HL-60 (cell line): ENCODE measurements at regions not wholly inside any gene's neighbourhood (a gene's known extent, or its start where the extent isn't known, plus 50 kb on each side); places are given as distances from the start of the nearest gene placed in this dataset.

ENCODE experiments used
- DNase-seq, 2 experiments: peaks; one replicate each; pipeline ENCODE4 v3.0.0-alpha.2; 2010 to 2020; ENCODE audit warnings: low read depth in 1 of 2, low spot score in 1 of 2
- H3K27ac ChIP-seq: fragments of 250-450 bp; sonication (Bioruptor Pico); replicated peaks from 2 replicates; pipeline ENCODE4 v1.5.1; 2020; ENCODE audit warnings: mild to moderate bottlenecking, moderate library complexity
- H3K27me3 ChIP-seq: fragments of 250-450 bp; sonication (Bioruptor Pico); 2 replicates; pipeline ENCODE4 v1.5.1; 2021; ENCODE audit warnings: mild to moderate bottlenecking, moderate library complexity; ENCODE audit not compliant: insufficient read depth, poor library complexity, severe bottlenecking
- H3K4me3 ChIP-seq: replicated peaks from 2 replicates; pipeline ENCODE4 v1.5.1; 2011; ENCODE audit warnings: mild to moderate bottlenecking, control low read depth, low read length; ENCODE audit not compliant: insufficient read depth
- GABPA ChIP-seq: IDR thresholded peaks from 2 replicates; pipeline ENCODE4 v1.6.1; 2012; ENCODE audit warnings: low read depth
- POLR2AphosphoS5 ChIP-seq: IDR thresholded peaks from 2 replicates; pipeline ENCODE4 v1.6.1; 2012; ENCODE audit warnings: low read depth
- SPI1 ChIP-seq: IDR thresholded peaks from 2 replicates; pipeline ENCODE4 v1.6.1; 2012; ENCODE audit warnings: low read depth, mild to moderate bottlenecking, borderline replicate concordance
- TF ChIP-seq, protein P1 (sequence below): IDR thresholded peaks from one replicate; pipeline ENCODE4 v1.5.1; 2011; ENCODE audit warnings: low read length, control low read depth, inconsistent platforms; ENCODE audit not compliant: insufficient read depth
- TF ChIP-seq, protein P2 (sequence below): IDR thresholded peaks from 2 replicates; pipeline ENCODE4 v1.6.1; 2012; ENCODE audit warnings: low read depth; ENCODE audit not compliant: insufficient replicate concordance

DNA sequence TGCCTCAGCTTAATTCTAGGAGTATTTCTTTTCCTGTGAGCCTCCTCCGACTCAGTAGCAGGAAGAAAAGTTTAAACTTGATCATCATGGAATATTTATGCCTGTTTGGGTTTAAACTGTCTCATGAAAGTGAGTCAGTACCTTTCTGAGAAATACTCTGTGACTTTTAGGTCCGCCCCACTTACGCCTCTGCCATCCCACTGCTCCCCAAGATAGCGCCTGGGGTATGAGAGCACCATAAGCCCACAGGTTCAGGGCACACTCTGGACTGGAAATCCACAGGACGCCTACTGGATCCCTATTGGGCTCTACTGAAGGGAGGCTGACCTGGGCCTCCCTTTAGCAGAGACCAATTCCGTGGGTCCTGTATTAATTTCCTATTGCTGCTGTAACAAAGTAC lies 175.8 kb upstream of the CDH20 start:
- Histone ChIP-seq H3K4me3 (no peak overlapping the region), H3K27ac (no peak overlapping the region), H3K27me3 (no peaks in the 10 kb centered on the region)
- TF ChIP-seq POLR2AphosphoS5 (no peak), GABPA (no peak), SPI1 (no peak)
- TF ChIP-seq, protein P1, sequence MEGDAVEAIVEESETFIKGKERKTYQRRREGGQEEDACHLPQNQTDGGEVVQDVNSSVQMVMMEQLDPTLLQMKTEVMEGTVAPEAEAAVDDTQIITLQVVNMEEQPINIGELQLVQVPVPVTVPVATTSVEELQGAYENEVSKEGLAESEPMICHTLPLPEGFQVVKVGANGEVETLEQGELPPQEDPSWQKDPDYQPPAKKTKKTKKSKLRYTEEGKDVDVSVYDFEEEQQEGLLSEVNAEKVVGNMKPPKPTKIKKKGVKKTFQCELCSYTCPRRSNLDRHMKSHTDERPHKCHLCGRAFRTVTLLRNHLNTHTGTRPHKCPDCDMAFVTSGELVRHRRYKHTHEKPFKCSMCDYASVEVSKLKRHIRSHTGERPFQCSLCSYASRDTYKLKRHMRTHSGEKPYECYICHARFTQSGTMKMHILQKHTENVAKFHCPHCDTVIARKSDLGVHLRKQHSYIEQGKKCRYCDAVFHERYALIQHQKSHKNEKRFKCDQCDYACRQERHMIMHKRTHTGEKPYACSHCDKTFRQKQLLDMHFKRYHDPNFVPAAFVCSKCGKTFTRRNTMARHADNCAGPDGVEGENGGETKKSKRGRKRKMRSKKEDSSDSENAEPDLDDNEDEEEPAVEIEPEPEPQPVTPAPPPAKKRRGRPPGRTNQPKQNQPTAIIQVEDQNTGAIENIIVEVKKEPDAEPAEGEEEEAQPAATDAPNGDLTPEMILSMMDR = no peak
- TF ChIP-seq, protein P2, sequence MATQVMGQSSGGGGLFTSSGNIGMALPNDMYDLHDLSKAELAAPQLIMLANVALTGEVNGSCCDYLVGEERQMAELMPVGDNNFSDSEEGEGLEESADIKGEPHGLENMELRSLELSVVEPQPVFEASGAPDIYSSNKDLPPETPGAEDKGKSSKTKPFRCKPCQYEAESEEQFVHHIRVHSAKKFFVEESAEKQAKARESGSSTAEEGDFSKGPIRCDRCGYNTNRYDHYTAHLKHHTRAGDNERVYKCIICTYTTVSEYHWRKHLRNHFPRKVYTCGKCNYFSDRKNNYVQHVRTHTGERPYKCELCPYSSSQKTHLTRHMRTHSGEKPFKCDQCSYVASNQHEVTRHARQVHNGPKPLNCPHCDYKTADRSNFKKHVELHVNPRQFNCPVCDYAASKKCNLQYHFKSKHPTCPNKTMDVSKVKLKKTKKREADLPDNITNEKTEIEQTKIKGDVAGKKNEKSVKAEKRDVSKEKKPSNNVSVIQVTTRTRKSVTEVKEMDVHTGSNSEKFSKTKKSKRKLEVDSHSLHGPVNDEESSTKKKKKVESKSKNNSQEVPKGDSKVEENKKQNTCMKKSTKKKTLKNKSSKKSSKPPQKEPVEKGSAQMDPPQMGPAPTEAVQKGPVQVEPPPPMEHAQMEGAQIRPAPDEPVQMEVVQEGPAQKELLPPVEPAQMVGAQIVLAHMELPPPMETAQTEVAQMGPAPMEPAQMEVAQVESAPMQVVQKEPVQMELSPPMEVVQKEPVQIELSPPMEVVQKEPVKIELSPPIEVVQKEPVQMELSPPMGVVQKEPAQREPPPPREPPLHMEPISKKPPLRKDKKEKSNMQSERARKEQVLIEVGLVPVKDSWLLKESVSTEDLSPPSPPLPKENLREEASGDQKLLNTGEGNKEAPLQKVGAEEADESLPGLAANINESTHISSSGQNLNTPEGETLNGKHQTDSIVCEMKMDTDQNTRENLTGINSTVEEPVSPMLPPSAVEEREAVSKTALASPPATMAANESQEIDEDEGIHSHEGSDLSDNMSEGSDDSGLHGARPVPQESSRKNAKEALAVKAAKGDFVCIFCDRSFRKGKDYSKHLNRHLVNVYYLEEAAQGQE = no peak
- DNase-seq = no peak

DNA sequence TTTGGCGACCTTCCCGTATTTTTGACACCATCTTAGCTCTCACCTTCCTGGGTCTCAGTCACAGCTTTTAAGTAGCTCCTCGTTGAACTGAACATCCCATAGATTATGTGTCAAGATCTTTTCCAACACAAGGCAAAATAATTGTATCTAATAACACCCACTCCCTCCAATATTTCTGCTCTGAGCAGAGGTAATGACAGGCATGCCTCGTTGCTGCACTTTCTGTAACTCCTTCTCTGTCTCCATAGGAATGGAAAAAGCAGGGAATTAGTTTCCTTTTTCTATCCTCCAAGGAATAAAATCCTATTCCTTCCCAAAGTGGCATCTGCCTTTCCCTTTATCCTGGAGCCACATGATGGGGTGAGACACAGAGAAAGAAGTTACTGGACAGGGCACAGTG lies 174.0 kb upstream of the CDH20 start:
- TF ChIP-seq POLR2AphosphoS5 = no peak
- Histone ChIP-seq H3K4me3 (no peak overlapping the region), H3K27me3 (no peaks in the 10 kb centered on the region), H3K27ac (no peak overlapping the region)
- no peak for DNase-seq

DNA sequence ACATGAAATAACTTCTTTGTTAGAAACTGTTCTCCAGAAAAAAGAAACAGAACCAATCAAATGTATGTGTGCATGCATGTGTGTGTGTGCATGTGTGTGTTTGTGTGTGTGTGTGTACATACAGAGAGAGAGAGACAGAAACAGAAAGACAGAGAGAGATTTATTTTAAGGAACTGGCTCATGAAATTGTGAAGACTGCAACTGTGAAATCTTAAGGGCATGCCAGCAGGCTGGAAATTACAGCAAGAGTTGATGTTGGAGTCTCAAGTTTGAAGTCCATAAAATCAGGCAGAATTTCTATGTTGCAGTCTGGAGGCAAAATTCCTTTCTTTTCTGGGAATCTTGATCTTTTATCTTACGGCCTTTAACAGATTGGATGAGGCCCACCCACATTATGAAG lies 168.9 kb upstream of the CDH20 start:
- H3K27ac ChIP-seq = no peak overlapping the region
- H3K4me3 ChIP-seq = no peak overlapping the region
- DNase-seq = no peak
- H3K27me3 ChIP-seq = no peaks in the 10 kb centered on the region
- TF ChIP-seq GABPA (no peak), POLR2AphosphoS5 (no peak), SPI1 (no peak)
- TF ChIP-seq, protein P1 = no peak
- TF ChIP-seq, protein P2 = no peak

DNA sequence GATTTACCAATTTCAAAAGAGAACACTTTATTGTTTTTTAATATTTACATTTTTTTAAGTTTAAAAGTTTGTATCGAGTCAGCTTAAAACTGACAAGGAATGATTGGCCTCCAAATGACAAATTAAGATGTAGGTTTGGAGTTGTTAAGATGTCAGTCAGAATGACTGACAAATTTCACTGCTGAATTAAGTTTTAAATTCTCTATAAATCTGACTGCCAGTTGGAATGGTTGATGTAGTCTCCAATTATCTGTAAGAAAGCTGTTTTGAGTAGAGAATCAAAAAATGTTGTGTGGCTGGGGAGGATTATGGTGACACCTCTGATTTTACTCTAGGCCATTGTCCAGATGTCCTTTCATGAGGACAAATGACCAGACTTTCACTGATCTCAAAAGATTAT lies 165.3 kb upstream of the CDH20 start:
- H3K27ac ChIP-seq = no peak overlapping the region
- no peak for DNase-seq
- H3K4me3 ChIP-seq = no peak overlapping the region
- no peaks in the 10 kb centered on the region for H3K27me3 ChIP-seq
- TF ChIP-seq POLR2AphosphoS5 (no peak), GABPA (no peak), SPI1 (no peak)
- TF ChIP-seq, protein P2 = no peak
- TF ChIP-seq, protein P1 = no peak
